ENCODE measurements at regions not wholly inside any gene's neighbourhood (a gene's known extent, or its start where the extent isn't known, plus 50 kb on each side); places are given as distances from the start of the nearest gene placed in this dataset.

- no peaks in the 10 kb centered on the region for H3K27me3 Mint-ChIP-seq (ENCODE audit: unreplicated experiment)
Observed at GRCh38 chr5:114660791-114661190, 298.9 kb downstream of the KCNN2 start.

GRCh38 chr5:114658194-114658593 lies 296.3 kb downstream of the KCNN2 start:
- no peak overlapping the region for H3K27ac Mint-ChIP-seq (ENCODE audit: unreplicated experiment)
- no peak overlapping the region for H3K4me3 Mint-ChIP-seq (ENCODE audit: unreplicated experiment)
- H3K4me1 Mint-ChIP-seq (ENCODE audit: unreplicated experiment), result no peaks in the 10 kb centered on the region
- H3K27me3 Mint-ChIP-seq (ENCODE audit: unreplicated experiment), result no peaks in the 10 kb centered on the region
- TF ChIP-seq CTCF (IDR thresholded peaks at IDR 0.05), result no peak
- H3K36me3 Mint-ChIP-seq (ENCODE audit: unreplicated experiment), result no peaks in the 10 kb centered on the region
- DNase-seq (ENCODE audit: extremely low spot score, unreplicated experiment), result no peak
- H3K9me3 Mint-ChIP-seq (ENCODE audit: unreplicated experiment), result peaks cover 9% of the 10 kb centered on the region

More at GRCh38 chr5:114660791-114661190, 298.9 kb downstream of the KCNN2 start:
- TF ChIP-seq CTCF (IDR thresholded peaks at IDR 0.05), result no peak
- Mint-ChIP-seq H3K36me3 (ENCODE audit: unreplicated experiment) (no peaks in the 10 kb centered on the region), H3K27ac (ENCODE audit: unreplicated experiment) (no peak overlapping the region), H3K4me3 (ENCODE audit: unreplicated experiment) (no peak overlapping the region), H3K4me1 (ENCODE audit: unreplicated experiment) (no peaks in the 10 kb centered on the region), H3K9me3 (ENCODE audit: unreplicated experiment) (peaks cover 9% of the 10 kb centered on the region)
- no peak for DNase-seq (ENCODE audit: extremely low spot score, unreplicated experiment)

GRCh38 chr5:114657342-114658130 lies 295.7 kb downstream of the KCNN2 start:
- Mint-ChIP-seq H3K27me3 (ENCODE audit: unreplicated experiment) (no peaks in the 10 kb centered on the region), H3K27ac (ENCODE audit: unreplicated experiment) (no peak overlapping the region)

GRCh38 chr5:114649878-114650277 lies 288.0 kb downstream of the KCNN2 start:
- TF ChIP-seq CTCF (IDR thresholded peaks at IDR 0.05), result no peak
- no peaks in the 10 kb centered on the region for H3K4me1 Mint-ChIP-seq (ENCODE audit: unreplicated experiment)
- no peak overlapping the region for H3K4me3 Mint-ChIP-seq (ENCODE audit: unreplicated experiment)
- no peak overlapping the region for H3K27ac Mint-ChIP-seq (ENCODE audit: unreplicated experiment)
- no peak for DNase-seq (ENCODE audit: extremely low spot score, unreplicated experiment)
- peaks cover 10% of the 10 kb centered on the region for H3K9me3 Mint-ChIP-seq (ENCODE audit: unreplicated experiment)
- no peaks in the 10 kb centered on the region for H3K36me3 Mint-ChIP-seq (ENCODE audit: unreplicated experiment)
- H3K27me3 Mint-ChIP-seq (ENCODE audit: unreplicated experiment), result peaks cover 2% of the 10 kb centered on the region

More at GRCh38 chr5:114657342-114658130, 295.7 kb downstream of the KCNN2 start:
- Mint-ChIP-seq H3K4me1 (ENCODE audit: unreplicated experiment) (no peaks in the 10 kb centered on the region), H3K4me3 (ENCODE audit: unreplicated experiment) (no peak overlapping the region), H3K36me3 (ENCODE audit: unreplicated experiment) (no peaks in the 10 kb centered on the region), H3K9me3 (ENCODE audit: unreplicated experiment) (peaks cover 7% of the 10 kb centered on the region)
- DNase-seq (ENCODE audit: extremely low spot score, unreplicated experiment), result no peak
- TF ChIP-seq CTCF (IDR thresholded peaks at IDR 0.05), result no peak

GRCh38 chr5:114648940-114649339 lies 287.1 kb downstream of the KCNN2 start:
- Mint-ChIP-seq H3K27ac (ENCODE audit: unreplicated experiment) (no peak overlapping the region), H3K4me3 (ENCODE audit: unreplicated experiment) (no peak overlapping the region), H3K36me3 (ENCODE audit: unreplicated experiment) (no peaks in the 10 kb centered on the region), H3K27me3 (ENCODE audit: unreplicated experiment) (peaks cover 2% of the 10 kb centered on the region), H3K9me3 (ENCODE audit: unreplicated experiment) (peaks cover 15% of the 10 kb centered on the region), H3K4me1 (ENCODE audit: unreplicated experiment) (no peaks in the 10 kb centered on the region)
- DNase-seq (ENCODE audit: extremely low spot score, unreplicated experiment), result no peak
- TF ChIP-seq CTCF (IDR thresholded peaks at IDR 0.05), result no peak
